Psoas muscle (tissue), 7 donors: ENCODE measurements at regions not wholly inside any gene's neighbourhood (a gene's known extent, or its start where the extent isn't known, plus 50 kb on each side); places are given as distances from the start of the nearest gene placed in this dataset.

Source experiments
- ATAC-seq, 4 donors: fragments of 200-7000 bp; cut with Tn5 transposase; one replicate each; pipeline ENCODE4 v1.9.1; 2020; ENCODE audit warnings: moderate library complexity in 3 of 4, mild to moderate bottlenecking in 2 of 4
- DNase-seq, 2 donors: peaks; one replicate each; pipeline ENCODE4 v3.0.0-alpha.2; 2020
- H3K27ac ChIP-seq: fragments of 200-600 bp; one replicate; pipeline ENCODE4 v1.8.0; 2022
- H3K27me3 ChIP-seq, 3 donors: fragments of 200-600 bp in 1 of 3; one replicate each; pipeline versions ENCODE4 v1.6.1 to v1.8.0; 2013 to 2022; ENCODE audit warnings: low read length in 2 of 3, mild to moderate bottlenecking in 2 of 3, moderate library complexity in 1 of 3; ENCODE audit not compliant: insufficient read depth in 3 of 3
- H3K36me3 ChIP-seq, 2 donors: fragments of 200-600 bp in 1 of 2; one replicate each; pipeline versions ENCODE4 v1.6.1 to v1.8.0; 2013 to 2022; ENCODE audit warnings: low read depth in 1 of 2, mild to moderate bottlenecking in 1 of 2, moderate library complexity in 1 of 2; ENCODE audit not compliant: insufficient read depth in 1 of 2
- H3K4me1 ChIP-seq: fragments of 200-600 bp; one replicate; pipeline ENCODE4 v1.8.0; 2022
- H3K4me3 ChIP-seq: fragments of 200-600 bp; one replicate; pipeline ENCODE4 v1.8.0; 2022; ENCODE audit warnings: mild to moderate bottlenecking
- H3K9me3 ChIP-seq: fragments of 200-600 bp; one replicate; pipeline ENCODE4 v1.8.0; 2022
- CTCF ChIP-seq: fragments of 200-600 bp; IDR thresholded peaks from one replicate; pipeline ENCODE4 v1.8.0; 2022; ENCODE audit warnings: antibody characterized with exemption
- WGBS, 3 donors: extraction: QIAGEN DNeasy Blood & Tissue Kit; methylation state at CpG; one replicate each; pipeline versions ENCODE4 v1.1.6 to v1.1.7; 2013; 5-methylcytosine and 5-hydroxymethylcytosine counted together
- intact Hi-C, 2 donors: fragments of 100-400 bp; cut with DNase I; formaldehyde crosslinking; loops; one replicate each; pipeline versions ENCODE4 v1.11.0 to v1.14.2; 2022
- donor health status: healthy with polysubstance abuse.
- donor health status: DM: no; HTN: no; CAD: no; lungs with moderate emphysema.
- donor health status: Bipolar disorder and iron deficiency.
- donor health status: healthy.
- donor health status: DM: yes; HTN: yes; CAD: no.
- donor health status: DM: no; HTN: no; CAD: no.
- donor health status: DM: yes; HTN: yes; CAD: no.

GRCh38 chr4:37095925-37096324 lies 148.6 kb upstream of the NWD2 start:
- Histone ChIP-seq H3K36me3 (no peaks in the 10 kb centered on the region), H3K4me3 (no peak overlapping the region), H3K4me1 (no peaks in the 10 kb centered on the region), H3K9me3 (no peaks in the 10 kb centered on the region), H3K27ac (no peak overlapping the region), H3K27me3 (no peaks in the 10 kb centered on the region)
- WGBS, 3 donors: 74 to 89% (median 78%) methylated on average over 1 of the region's 1 CpG
- TF ChIP-seq CTCF: no peak
- intact Hi-C loops: no loop called here
- no peak for DNase-seq
- ATAC-seq: no peak

GRCh38 chr4:37101182-37101581 lies 143.4 kb upstream of the NWD2 start:
- H3K4me1 ChIP-seq: no peaks in the 10 kb centered on the region
- H3K9me3 ChIP-seq: no peaks in the 10 kb centered on the region
- intact Hi-C loops: no loop called here
- no peak overlapping the region for H3K4me3 ChIP-seq
- no peaks in the 10 kb centered on the region for H3K36me3 ChIP-seq
- TF ChIP-seq CTCF: no peak
- DNase-seq: no peak
- H3K27me3 ChIP-seq: no peaks in the 10 kb centered on the region
- H3K27ac ChIP-seq: no peak overlapping the region
- no peak for ATAC-seq
- WGBS, 3 donors: 72 to 78% (median 78%) methylated on average over 3 of the region's 3 CpGs

GRCh38 chr4:37101686-37102085 lies 142.9 kb upstream of the NWD2 start:
- Histone ChIP-seq H3K27ac (no peak overlapping the region), H3K4me3 (no peak overlapping the region), H3K4me1 (no peaks in the 10 kb centered on the region), H3K27me3 (no peaks in the 10 kb centered on the region), H3K36me3 (no peaks in the 10 kb centered on the region), H3K9me3 (no peaks in the 10 kb centered on the region)
- 74 to 86% (median 83%) methylated on average over 2 of the region's 2 CpGs for WGBS, 3 donors
- intact Hi-C loops: no loop called here
- no peak for TF ChIP-seq CTCF
- ATAC-seq (no peak), DNase-seq (no peak)

- no peak for ATAC-seq
Observed at GRCh38 chr4:37109756-37110155, 134.8 kb upstream of the NWD2 start.

More at GRCh38 chr4:37109756-37110155, 134.8 kb upstream of the NWD2 start:
- intact Hi-C loops: no loop called here
- H3K27me3 ChIP-seq: no peaks in the 10 kb centered on the region
- H3K9me3 ChIP-seq: no peaks in the 10 kb centered on the region
- no peak for TF ChIP-seq CTCF
- H3K4me3 ChIP-seq: no peak overlapping the region
- H3K27ac ChIP-seq: no peak overlapping the region
- WGBS, 3 donors: 7 to 13% (median 13%) methylated on average over 1 of the region's 1 CpG
- DNase-seq: no peak
- no peaks in the 10 kb centered on the region for H3K36me3 ChIP-seq
- H3K4me1 ChIP-seq: no peaks in the 10 kb centered on the region
